DMS153 treated with DMSO at 0.1 percent for 48 hours (cell line): ENCODE measurements at regions not wholly inside any gene's neighbourhood (a gene's known extent, or its start where the extent isn't known, plus 50 kb on each side); places are given as distances from the start of the nearest gene placed in this dataset.

ENCODE experiments used
- DNase-seq: peaks from one replicate; lab custom pipeline; 2025; ENCODE audit not compliant: unreplicated experiment; lab: John Stamatoyannopoulos, UW

- DNase-seq, result no peak
Measured at GRCh38 chr4:13184199-13184598, 299.9 kb downstream of the RAB28 start.

DNA sequence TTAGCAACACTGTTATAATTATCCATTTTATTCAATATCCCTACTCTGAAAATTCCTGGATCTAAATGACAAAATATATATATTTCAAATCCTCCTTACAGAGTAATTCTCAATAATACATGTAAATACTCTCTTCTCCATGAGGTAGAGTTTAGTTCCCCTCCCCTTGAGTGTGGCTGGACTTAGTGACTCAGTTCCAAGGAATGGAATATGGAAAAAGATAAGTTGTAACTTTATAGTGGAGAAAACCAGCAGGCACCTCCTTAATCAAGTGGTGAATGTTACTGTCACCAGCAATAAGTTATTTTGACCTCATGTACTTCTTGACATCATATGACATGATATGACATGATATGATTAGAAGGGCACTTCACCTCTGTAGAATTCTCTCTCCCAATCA lies 302.0 kb downstream of the RAB28 start:
- no peak for DNase-seq

- no peak for DNase-seq
Measured at GRCh38 chr4:13181681-13182080, 302.5 kb downstream of the RAB28 start.

DNA sequence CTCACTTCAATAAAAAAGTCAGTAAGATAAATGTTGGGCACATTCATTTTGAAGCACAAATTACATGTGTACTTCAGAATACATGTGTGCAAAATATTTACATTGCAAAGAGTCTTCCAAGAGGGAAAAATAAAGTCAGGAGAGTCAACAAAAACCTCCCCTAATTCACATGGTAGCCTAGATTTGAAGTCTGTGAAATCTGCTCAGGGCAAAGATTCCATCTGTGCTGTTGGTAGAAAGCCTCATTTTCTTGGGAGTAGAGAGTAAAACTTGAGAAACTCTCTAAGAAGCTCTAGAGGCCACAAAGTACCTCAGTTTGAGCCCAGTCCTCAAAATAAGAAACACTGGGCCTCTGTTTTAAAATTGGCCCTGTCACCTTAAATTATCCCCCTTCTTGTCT lies 303.4 kb downstream of the RAB28 start:
- no peak for DNase-seq

DNA sequence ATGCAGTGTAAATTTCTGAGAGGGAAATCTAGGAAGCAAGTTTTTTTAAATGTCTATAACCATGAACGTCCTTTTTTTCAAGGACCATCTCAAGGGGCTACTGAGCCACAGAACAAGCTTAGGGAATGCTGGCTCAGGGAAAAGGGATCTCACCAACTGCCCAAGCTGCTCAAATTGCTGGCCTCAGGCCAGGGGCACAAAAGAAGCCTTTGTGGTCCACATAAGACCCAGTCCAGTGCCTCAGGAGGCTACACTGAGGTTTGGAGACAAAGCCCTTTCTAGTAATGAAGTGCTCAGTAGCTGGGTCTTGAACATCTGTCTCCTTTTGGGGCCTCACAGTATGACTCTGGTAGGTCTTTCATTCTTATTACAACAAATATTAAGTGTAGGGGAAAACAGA lies 305.5 kb downstream of the RAB28 start:
- no peak for DNase-seq

GRCh38 chr4:13176741-13177142 lies 307.4 kb downstream of the RAB28 start:
- DNase-seq, result no peak

GRCh38 chr4:13174926-13175325 lies 309.2 kb downstream of the RAB28 start:
- DNase-seq, result no peak

DNA sequence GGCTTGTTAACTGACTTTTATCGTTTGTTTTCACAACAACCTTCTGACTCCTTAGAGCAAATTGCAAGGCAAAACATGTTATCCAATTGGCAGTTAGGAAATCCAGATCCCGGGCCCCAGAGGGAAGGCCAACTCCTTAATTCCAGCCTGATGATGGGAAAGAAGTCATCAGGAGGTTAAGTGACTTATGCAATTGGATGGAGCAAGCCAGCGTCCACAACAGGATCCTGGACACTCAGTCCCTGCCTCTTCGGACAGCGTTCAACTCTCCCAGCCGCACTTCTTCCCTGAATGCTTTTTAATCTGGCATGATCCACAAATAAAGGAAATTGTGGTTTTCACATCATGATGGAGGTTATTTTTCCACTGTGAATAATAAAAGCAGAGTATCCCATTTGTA lies 310.1 kb downstream of the RAB28 start:
- DNase-seq, result no peak

GRCh38 chr4:13171292-13172057 lies 312.7 kb downstream of the RAB28 start:
- DNase-seq, result no peak

GRCh38 chr4:13169731-13170525 lies 314.2 kb downstream of the RAB28 start:
- DNase-seq, result no peak

- no peak for DNase-seq
Measured at GRCh38 chr4:13168326-13168725, 315.8 kb downstream of the RAB28 start.

- no peak for DNase-seq
Measured at GRCh38 chr4:13166214-13166613, 317.9 kb downstream of the RAB28 start.

- DNase-seq, result no peak
Measured at GRCh38 chr4:13164783-13165331, 319.3 kb downstream of the RAB28 start.

DNA sequence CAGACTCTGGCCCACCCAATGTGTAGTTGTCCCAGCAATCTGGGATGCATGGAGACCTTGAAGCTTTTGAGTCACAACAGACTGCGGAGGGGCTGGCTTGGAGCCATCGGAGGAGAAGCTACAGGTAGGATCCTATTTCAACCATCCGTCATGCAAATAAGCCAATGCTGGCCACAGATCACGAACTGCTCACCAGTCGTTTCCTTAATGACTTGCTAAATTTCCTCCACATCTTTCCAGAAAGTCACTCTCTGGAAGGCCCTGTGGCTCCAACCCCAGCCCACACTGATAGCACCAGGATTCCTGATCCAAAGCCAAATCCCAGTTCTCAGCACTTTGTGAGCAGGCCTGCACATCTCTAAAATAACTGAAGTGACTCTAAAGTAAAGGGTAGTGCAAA lies 321.3 kb downstream of the RAB28 start:
- DNase-seq, result no peak

DNA sequence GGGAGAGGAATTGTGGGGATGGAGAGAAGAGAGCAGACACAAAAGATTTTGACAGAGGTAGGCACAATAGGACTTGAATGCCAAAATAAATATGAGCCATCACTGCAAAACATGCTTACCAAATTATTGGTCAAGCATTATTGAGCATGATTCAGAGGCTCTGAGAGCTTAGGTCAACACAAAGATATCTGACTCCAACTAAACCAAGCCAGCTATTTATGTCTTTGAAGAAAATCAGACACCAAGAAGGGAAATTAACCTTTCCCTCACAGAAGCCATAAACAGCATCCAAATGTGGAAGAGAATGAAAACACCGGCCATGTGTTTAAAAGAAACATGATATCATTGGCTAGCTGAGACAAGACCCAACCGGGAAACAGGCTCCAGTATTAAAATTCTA lies 323.2 kb downstream of the RAB28 start:
- no peak for DNase-seq

DNA sequence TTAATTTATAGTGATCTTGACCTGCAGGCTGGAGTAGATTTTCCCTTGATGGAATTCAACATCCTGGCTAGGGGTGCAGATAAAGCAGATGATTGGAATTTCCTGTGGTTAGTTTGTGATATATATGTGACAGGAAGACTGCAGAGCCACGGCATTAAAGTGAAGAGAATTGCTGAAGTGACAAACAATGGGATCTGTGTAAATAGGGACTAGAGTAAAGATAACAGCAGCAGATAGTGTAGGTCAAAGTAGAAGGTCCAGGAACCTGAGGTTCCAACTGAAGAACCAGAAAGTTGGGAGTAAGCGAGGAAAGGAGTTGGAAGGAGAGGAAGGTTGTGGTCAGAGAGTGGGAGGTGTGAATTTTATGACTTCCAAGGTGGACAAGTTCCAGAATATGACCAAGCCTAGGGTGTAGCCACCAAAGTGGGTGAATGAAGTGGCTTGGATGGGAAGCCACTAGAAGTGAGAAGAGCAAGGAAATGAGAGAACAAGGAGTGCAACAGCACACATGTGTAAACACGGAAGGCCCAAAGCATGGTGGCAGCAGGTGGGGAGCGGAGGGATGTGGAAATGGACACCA lies 325.0 kb downstream of the RAB28 start:
- DNase-seq, result no peak

DNA sequence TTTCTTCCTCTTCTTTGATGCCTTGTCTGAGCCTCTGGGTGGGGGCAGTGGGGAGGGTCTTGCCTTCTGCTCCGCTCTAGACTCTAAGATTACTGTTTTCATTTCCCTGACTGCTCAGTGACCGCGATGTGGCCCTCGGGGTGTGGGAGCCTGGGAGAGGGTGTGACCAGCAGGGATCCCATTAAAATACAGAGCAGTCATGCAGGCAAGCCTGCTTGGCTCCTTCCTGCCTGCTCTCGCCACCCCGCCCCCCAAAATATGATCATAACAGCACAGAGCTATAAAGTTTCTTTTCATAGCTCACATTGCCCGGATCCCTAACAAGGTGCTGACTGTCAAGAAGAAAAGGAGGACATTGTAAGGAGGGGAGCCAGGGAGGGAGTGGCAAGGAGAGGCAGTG lies 332.9 kb downstream of the RAB28 start:
- no peak for DNase-seq

DNA sequence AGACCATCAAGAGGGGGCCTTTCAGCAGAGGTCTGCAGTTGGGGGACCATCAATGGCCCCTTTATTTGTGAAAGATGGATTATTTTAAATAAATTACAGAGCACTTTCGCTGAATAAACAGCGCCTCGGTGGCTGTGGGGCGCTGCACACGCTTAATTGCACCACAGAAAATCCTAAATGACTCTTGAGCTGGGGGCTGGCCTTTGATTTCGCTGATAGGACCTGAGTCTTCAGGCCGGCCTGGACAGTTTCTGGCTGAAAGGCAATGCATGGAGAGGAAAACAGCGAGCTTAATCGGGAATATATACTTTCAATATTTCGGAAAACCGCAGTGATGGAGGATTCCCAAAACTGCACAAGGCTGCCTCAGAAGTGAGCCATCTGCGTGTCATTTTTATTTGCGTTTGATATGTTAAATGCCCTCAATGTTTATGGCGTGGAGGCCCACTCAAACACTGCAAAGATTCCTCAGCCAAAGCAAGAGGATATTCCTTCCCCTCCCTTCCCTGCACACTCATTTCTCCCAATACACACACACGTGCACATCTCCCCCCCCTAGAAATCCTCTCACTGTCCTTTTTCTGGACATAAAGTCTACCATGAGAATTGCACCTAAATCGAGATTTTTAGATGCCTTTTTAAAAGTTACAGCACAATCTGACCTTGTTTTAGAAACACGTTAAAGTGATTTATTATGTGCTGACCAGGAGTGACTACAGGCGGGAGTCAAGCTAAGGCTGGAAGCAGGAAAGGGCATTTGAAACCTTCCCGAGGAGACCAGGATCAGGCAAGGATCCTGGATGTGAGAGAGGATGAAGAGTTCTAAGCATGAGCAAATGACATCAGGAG lies 340.7 kb downstream of the RAB28 start:
- DNase-seq, result no peak

DNA sequence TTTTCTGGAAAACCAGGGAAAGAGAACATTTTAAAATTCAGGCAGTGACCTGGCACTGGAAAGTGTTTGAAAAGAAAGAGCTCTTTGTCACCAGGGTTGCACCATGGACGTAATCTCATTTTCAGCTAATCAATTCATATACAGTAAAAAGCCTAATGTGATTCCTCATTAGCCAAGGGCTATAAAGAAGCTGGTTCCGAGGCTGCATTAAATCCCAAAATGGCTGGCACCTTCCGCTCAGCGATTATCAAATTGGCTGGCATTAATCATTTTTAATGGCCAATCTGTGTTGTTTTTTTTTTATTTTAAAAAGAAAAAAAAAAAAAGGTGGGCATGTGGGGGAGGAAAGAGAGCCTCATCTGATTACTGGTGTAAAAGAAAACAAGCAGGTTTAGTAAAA lies 341.4 kb downstream of the RAB28 start:
- no peak for DNase-seq

DNA sequence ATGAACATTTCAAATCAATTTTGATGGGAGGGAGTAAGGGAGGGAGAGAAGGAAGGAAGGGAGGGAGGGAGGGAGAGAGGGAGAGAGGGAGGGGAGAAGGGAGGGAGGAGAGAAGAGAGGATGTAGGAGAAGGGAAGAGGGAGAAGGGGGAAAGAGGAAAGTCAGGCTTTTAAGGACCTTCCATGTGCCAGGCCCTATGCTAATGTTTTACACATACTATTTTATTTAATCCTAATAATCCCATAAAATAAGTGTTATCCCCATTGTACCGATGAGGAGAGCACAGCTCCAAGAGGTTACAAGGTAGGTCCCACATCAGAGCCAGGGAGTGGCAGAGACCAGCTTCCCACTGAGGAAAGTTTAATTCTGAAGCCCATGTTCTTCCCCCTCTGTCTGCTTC lies 341.9 kb downstream of the RAB28 start:
- no peak for DNase-seq

DNA sequence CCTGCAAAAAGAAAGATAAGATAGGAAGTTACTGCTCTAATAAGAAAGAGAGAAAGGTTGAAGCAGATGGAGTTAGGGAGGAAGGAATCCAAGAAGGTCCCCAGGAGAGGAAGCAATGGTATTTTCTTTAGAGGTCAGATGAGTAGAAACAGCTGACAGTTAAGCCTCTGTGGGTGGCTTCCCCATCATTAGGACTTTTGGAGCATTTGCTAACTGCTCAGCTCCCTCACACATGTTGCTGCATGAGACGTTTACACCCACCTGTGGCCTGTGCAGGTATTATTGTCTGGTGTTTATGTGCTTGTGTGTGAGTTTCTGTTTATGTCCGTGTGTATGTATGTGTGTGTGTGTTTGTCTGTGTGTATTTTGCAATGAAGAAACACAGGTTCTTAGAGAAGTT lies 346.8 kb downstream of the RAB28 start:
- DNase-seq, result no peak
